AG09309 (cell line): ENCODE measurements at regions not wholly inside any gene's neighbourhood (a gene's known extent, or its start where the extent isn't known, plus 50 kb on each side); places are given as distances from the start of the nearest gene placed in this dataset.

Experiments
- DNase-seq: peaks from one replicate; pipeline ENCODE4 v3.0.0-alpha.2; 2010; ENCODE audit warnings: low read depth
- H3K4me3 ChIP-seq: 2 replicates; pipeline ENCODE4 v1.5.1; 2011; ENCODE audit warnings: mild to moderate bottlenecking, low read depth, low read length, moderate library complexity; ENCODE audit not compliant: control insufficient read depth
- CTCF ChIP-seq: IDR thresholded peaks from 2 replicates; pipeline ENCODE4 v1.5.1; 2011; ENCODE audit warnings: mild to moderate bottlenecking, low read depth, low read length, inconsistent platforms; ENCODE audit not compliant: insufficient read depth, control insufficient read depth; ENCODE audit errors: missing control alignments

DNA sequence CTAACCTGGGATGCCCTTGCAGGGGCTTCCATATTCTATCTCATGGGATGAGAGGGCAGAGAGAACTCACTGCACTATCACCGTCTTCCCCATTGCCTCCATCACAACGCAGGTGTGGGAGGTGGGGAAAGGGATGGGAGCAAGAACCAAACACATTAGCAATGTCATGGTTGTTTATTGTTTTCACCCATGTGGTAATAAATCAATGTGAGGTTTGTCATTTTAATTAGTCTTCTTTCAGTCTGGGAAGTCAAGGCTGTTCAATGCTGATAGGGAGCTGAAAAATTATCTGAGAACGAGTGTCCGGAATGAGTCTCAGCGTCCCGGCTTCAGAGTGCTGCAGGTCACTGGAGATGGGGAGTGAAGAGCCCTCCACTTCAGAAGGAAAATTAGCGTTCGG is 268.5 kb downstream of the DUSP10 start:
- H3K4me3 ChIP-seq: no peak overlapping the region
- DNase-seq: no peak
- TF ChIP-seq CTCF: no peak

- no peak overlapping the region for H3K4me3 ChIP-seq
- no peak for DNase-seq
- TF ChIP-seq CTCF: no peak
Measured at GRCh38 chr1:221477252-221477651, 264.6 kb downstream of the DUSP10 start.

GRCh38 chr1:221478050-221478949 is 263.6 kb downstream of the DUSP10 start:
- TF ChIP-seq CTCF: peak; percentile 95
- peak; percentile 77 for DNase-seq
- H3K4me3 ChIP-seq: no peak overlapping the region

DNA sequence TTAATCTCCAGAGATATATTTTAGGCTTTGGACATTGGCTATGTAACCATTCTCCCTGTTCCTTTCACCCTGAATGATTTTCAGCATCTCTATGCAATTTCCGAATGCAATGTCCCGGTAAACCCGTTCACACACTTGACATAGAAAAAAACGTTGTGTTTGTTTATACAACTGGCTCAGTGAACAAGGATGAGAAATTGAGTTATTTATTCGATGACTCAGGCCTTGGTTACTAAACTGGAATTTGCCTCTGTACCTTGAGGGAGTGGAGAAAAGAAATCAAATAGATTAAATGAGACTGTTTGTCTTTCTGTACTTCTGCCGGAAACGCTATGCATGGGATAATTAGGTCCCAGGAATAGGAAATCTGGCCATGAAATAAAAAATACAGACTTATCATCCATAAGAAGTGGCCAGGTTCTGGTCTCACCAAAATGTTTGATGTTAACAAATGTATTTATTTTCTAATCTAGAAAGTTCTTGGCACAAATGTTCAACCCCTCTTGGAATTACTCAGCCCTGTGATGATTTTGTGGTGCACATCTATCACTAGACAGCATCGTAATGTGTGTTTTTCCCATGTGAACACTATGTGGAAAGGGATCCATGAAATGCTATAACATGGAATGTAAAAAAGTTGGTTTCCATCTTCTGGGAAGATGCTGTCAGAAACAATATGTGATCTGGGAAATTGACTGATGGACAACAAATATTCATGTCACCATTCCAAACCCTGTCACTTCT is 253.9 kb downstream of the DUSP10 start:
- peak; percentile 29 for DNase-seq
- TF ChIP-seq CTCF: no peak
- no peak overlapping the region for H3K4me3 ChIP-seq

GRCh38 chr1:221488550-221488949 is 253.3 kb downstream of the DUSP10 start:
- no peak for DNase-seq
- no peak for TF ChIP-seq CTCF
- no peak overlapping the region for H3K4me3 ChIP-seq

DNA sequence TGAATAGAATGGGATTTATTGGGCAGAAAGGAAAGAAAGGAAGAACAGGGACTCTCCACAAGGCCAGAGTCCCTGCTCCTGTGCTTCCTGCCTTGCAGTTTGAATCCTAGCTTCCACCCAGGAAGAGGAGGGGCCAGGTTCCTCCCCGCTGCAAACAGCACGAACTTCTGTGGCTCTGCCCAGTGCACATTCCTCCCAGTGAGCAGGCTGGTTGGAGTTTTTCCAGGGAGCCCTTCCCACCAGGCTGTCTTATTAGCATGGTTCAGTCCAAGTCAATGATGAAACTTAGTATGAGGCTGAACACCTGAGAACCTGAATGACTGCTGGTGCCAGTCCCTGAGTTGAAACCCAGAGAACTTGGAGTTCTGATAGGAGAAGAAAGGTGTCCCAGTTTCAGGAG is 247.2 kb downstream of the DUSP10 start:
- DNase-seq: no peak
- TF ChIP-seq CTCF: no peak
- no peak overlapping the region for H3K4me3 ChIP-seq
